Esophagus muscularis mucosa (tissue), 4 donors: ENCODE measurements at regions not wholly inside any gene's neighbourhood (a gene's known extent, or its start where the extent isn't known, plus 50 kb on each side); places are given as distances from the start of the nearest gene placed in this dataset.
"Not testable (repeated sequence)": the region's sequence is repeated elsewhere in the genome, so short reads cannot be mapped to it uniquely, and the experiment has no call there.

ENCODE experiments used
- DNase-seq: peaks from one replicate; pipeline ENCODE4 v3.0.0-alpha.2; 2017; ENCODE audit errors: extremely low spot score
- H3K27ac ChIP-seq, 4 donors: fragments of 200-600 bp; sonication (generic); replicated peaks in 1 of 4; 1 replicate in 3 of 4; 2 replicates in 1 of 4; pipeline ENCODE4 v1.5.1; 2016 to 2019; ENCODE audit warnings: mild to moderate bottlenecking in 1 of 4
- H3K27me3 ChIP-seq, 4 donors: fragments of 200-600 bp; sonication (generic); one replicate each; pipeline versions ENCODE4 v1.5.1 to v1.6.0; 2016 to 2019
- H3K36me3 ChIP-seq, 4 donors: fragments of 200-600 bp; sonication (generic); one replicate each; pipeline ENCODE4 v1.5.1; 2016 to 2019
- H3K4me1 ChIP-seq, 4 donors: fragments of 200-600 bp; sonication (generic); one replicate each; pipeline ENCODE4 v1.5.1; 2016 to 2019
- H3K4me3 ChIP-seq, 4 donors: fragments of 200-600 bp; sonication (generic); 1 replicate in 2 of 4; 2 replicates in 2 of 4; pipeline ENCODE4 v1.5.1; 2016 to 2019; ENCODE audit warnings: mild to moderate bottlenecking in 4 of 4, moderate library complexity in 1 of 4
- H3K9me3 ChIP-seq, 4 donors: fragments of 200-600 bp; sonication (generic); 1 replicate in 3 of 4; 2 replicates in 1 of 4; pipeline ENCODE4 v1.5.1; 2016 to 2019
- CTCF ChIP-seq, 3 experiments: fragments of 200-600 bp in 2 of 3; fragments of 450-650 bp in 1 of 3; sonication (generic) in 2 of 3; IDR thresholded peaks; one replicate each; pipeline ENCODE4 v1.5.1; 2017 to 2019; ENCODE audit warnings: antibody characterized with exemption in 3 of 3, mild to moderate bottlenecking in 2 of 3, moderate library complexity in 1 of 3
- EP300 ChIP-seq: sonication (generic); formaldehyde crosslinking; IDR thresholded peaks from one replicate; pipeline ENCODE4 v1.6.1; 2017; ENCODE audit warnings: antibody characterized with exemption
- POLR2A ChIP-seq: fragments of 450-650 bp; IDR thresholded peaks from one replicate; pipeline ENCODE4 v1.6.1; 2017; ENCODE audit warnings: antibody characterized with exemption, moderate library complexity, mild to moderate bottlenecking, low read depth
- POLR2AphosphoS5 ChIP-seq, 2 donors: sonication (generic); formaldehyde crosslinking; IDR thresholded peaks; one replicate each; pipeline ENCODE4 v1.6.1; 2017; ENCODE audit warnings: antibody characterized with exemption in 2 of 2
- WGBS: methylation state at CpG from one replicate; pipeline ENCODE4 v1.1.5; 2018; 5-methylcytosine and 5-hydroxymethylcytosine counted together
- intact Hi-C: fragments of 100-400 bp; cut with DNase I; formaldehyde crosslinking; loops from one replicate; pipeline ENCODE4 v1.15.1; 2023

GRCh38 chr1:19024532-19024931 is 68.1 kb upstream of the IFFO2 start:
- Histone ChIP-seq H3K27ac (no peak overlapping the region), H3K36me3 (no peaks in the 10 kb centered on the region), H3K9me3 (peaks cover 0 to 5% (median 2%) of the 10 kb centered on the region in 4 donors), H3K4me1 (no peaks in the 10 kb centered on the region), H3K27me3 (peaks cover 0 to 14% (median 0%) of the 10 kb centered on the region in 4 donors), H3K4me3 (no peak overlapping the region)
- TF ChIP-seq CTCF (IDR thresholded peaks at IDR 0.05) (no peak), POLR2AphosphoS5 (IDR thresholded peaks at IDR 0.05) (no peak), EP300 (no peak)
- intact Hi-C loops: no loop called here
- no peak for DNase-seq
- 92% methylated on average over 4 of the region's 4 CpGs for WGBS

- H3K27ac ChIP-seq: no peak overlapping the region
- no peaks in the 10 kb centered on the region for H3K36me3 ChIP-seq
- WGBS: 93% methylated on average over 2 of the region's 2 CpGs
- peaks cover 0 to 8% (median 0%) of the 10 kb centered on the region in 4 donors for H3K27me3 ChIP-seq
- no peaks in the 10 kb centered on the region for H3K4me1 ChIP-seq
- peaks cover 0 to 5% (median 2%) of the 10 kb centered on the region in 4 donors for H3K9me3 ChIP-seq
- H3K4me3 ChIP-seq: no peak overlapping the region
- DNase-seq: no peak
- TF ChIP-seq CTCF (IDR thresholded peaks at IDR 0.05) (no peak), POLR2AphosphoS5 (IDR thresholded peaks at IDR 0.05) (no peak)
- intact Hi-C loops: no loop called here
These were observed 67.3 kb upstream of the IFFO2 start for GRCh38 chr1:19023787-19024186.

GRCh38 chr1:19021845-19022244 is 65.4 kb upstream of the IFFO2 start:
- WGBS: 73% methylated on average over 2 of the region's 2 CpGs
- H3K4me3 ChIP-seq: no peak overlapping the region
- H3K4me1 ChIP-seq: no peaks in the 10 kb centered on the region
- intact Hi-C loops: no loop called here
- no peaks in the 10 kb centered on the region for H3K36me3 ChIP-seq
- H3K27me3 ChIP-seq: no peaks in the 10 kb centered on the region
- H3K9me3 ChIP-seq: peaks cover 0 to 5% (median 2%) of the 10 kb centered on the region in 4 donors
- TF ChIP-seq CTCF (IDR thresholded peaks at IDR 0.05) (no peak), POLR2AphosphoS5 (IDR thresholded peaks at IDR 0.05) (no peak), EP300 (no peak), POLR2A (no peak)
- DNase-seq: no peak
- no peak overlapping the region for H3K27ac ChIP-seq

- 93% methylated on average over 4 of the region's 4 CpGs for WGBS
- H3K27me3 ChIP-seq, intact Hi-C loops, DNase-seq, H3K4me1 ChIP-seq, H3K36me3 ChIP-seq, H3K9me3 ChIP-seq, H3K4me3 ChIP-seq, H3K27ac ChIP-seq: not testable (repeated sequence)
These were observed 62.8 kb upstream of the IFFO2 start for GRCh38 chr1:19019288-19019687.

GRCh38 chr1:19015476-19015875 is 59.0 kb upstream of the IFFO2 start:
- H3K36me3 ChIP-seq: no peaks in the 10 kb centered on the region
- peaks cover 9 to 25% (median 24%) of the 10 kb centered on the region in 4 donors for H3K4me1 ChIP-seq
- no peaks in the 10 kb centered on the region for H3K9me3 ChIP-seq
- H3K27ac ChIP-seq: no peak overlapping the region
- 84% methylated on average over 6 of the region's 6 CpGs for WGBS
- intact Hi-C loops: no loop called here
- TF ChIP-seq POLR2AphosphoS5 (IDR thresholded peaks at IDR 0.05): no peak
- TF ChIP-seq POLR2A: no peak
- no peak for TF ChIP-seq EP300
- no peak for TF ChIP-seq CTCF (IDR thresholded peaks at IDR 0.05)
- H3K4me3 ChIP-seq: no peak overlapping the region
- H3K27me3 ChIP-seq: no peaks in the 10 kb centered on the region
- DNase-seq: no peak
